A549 (cell line): ENCODE measurements at regions not wholly inside any gene's neighbourhood (a gene's known extent, or its start where the extent isn't known, plus 50 kb on each side); places are given as distances from the start of the nearest gene placed in this dataset.

Experiments used
- ATAC-seq, 2 experiments: fragments of 200-7000 bp in 1 of 2; fragments of >200 bp in 1 of 2; cut with Nextera tagmentation in 1 of 2; cut with Tn5 transposase in 1 of 2; 3 replicates each; pipeline versions ENCODE4 v1.8.0 to v1.9.1; 2018 to 2020; ENCODE audit warnings: mild to moderate bottlenecking in 1 of 2, moderate library complexity in 1 of 2
- CTCF ChIA-PET: fragments of 300-600 bp; sonication (Branson Sonifier 250); formaldehyde crosslinking; extraction: SDS; loops from one replicate; lab custom pipeline; 2021; ENCODE audit warnings: antibody characterized with exemption, inconsistent platforms; lab: Yijun Ruan, JAX
- POLR2A ChIA-PET: fragments of 350-600 bp; formaldehyde crosslinking; extraction: SDS; loops from one replicate; lab custom pipeline; 2021; ENCODE audit warnings: antibody characterized with exemption, inconsistent platforms; lab: Yijun Ruan, JAX
- DNase-seq, 2 experiments: peaks; one replicate each; pipeline versions ENCODE4 v3.0.0 to v3.0.0-alpha.2; 2011 to 2016; ENCODE audit warnings: low read depth in 1 of 2, low spot score in 1 of 2
- FAIRE-seq: peaks from 2 replicates; lab custom pipeline; 2011; peaks lifted over from hg19 to GRCh38; lab: Jason Lieb, UNC
- H3K27ac ChIP-seq, 2 experiments: fragments of >200 bp; sonication (Bioruptor Twin); formaldehyde crosslinking; 3 replicates each; pipeline ENCODE4 v1.5.1; 2016 to 2017
- H3K4me1 ChIP-seq: fragments of >200 bp; sonication (Bioruptor Twin); formaldehyde crosslinking; 3 replicates; pipeline ENCODE4 v1.6.1; 2016
- H3K4me2 ChIP-seq: fragments of >200 bp; sonication (Bioruptor Twin); formaldehyde crosslinking; 3 replicates; pipeline ENCODE4 v1.6.1; 2016
- H3K4me3 ChIP-seq: fragments of >200 bp; sonication (Bioruptor Twin); formaldehyde crosslinking; 3 replicates; pipeline ENCODE4 v1.5.1; 2016
- H3K9me3 ChIP-seq: fragments of >200 bp; sonication (Bioruptor Twin); formaldehyde crosslinking; 3 replicates; pipeline ENCODE4 v1.6.1; 2016
- ATOH8 ChIP-seq: fragments of 250-450 bp; sonication (Bioruptor Pico); IDR thresholded peaks from 2 replicates; pipeline ENCODE4 v1.5.0; 2020; ENCODE audit warnings: low read depth, mild to moderate bottlenecking, moderate library complexity
- BCL3 ChIP-seq: fragments of >200 bp; sonication (Bioruptor Twin); formaldehyde crosslinking; IDR thresholded peaks from 3 replicates; pipeline ENCODE4 v1.6.1; 2016
- BHLHE40 ChIP-seq: IDR thresholded peaks from 2 replicates; pipeline ENCODE4 v1.6.1; 2012; ENCODE audit warnings: low read depth, low read length, inconsistent platforms
- CEBPB ChIP-seq, 2 experiments: fragments of >200 bp in 1 of 2; sonication (Bioruptor Twin) in 1 of 2; formaldehyde crosslinking in 1 of 2; IDR thresholded peaks; 2 replicates each; pipeline ENCODE4 v1.6.1; 2012 to 2016
- CHD2 ChIP-seq: fragments of 150-350 bp; IDR thresholded peaks from 2 replicates; pipeline ENCODE4 v1.6.1; 2014; ENCODE audit warnings: low read length; ENCODE audit not compliant: partially characterized antibody
- CTCF ChIP-seq: fragments of >200 bp; sonication (Bioruptor Twin); formaldehyde crosslinking; IDR thresholded peaks from 3 replicates; pipeline ENCODE4 v1.5.1; 2016
- EHF ChIP-seq: fragments of 250-450 bp; sonication (Bioruptor Pico); IDR thresholded peaks from 2 replicates; pipeline ENCODE4 v1.5.0; 2020; ENCODE audit warnings: mild to moderate bottlenecking
- EHMT2 ChIP-seq: fragments of 200-600 bp; sonication (generic); IDR thresholded peaks from 2 replicates; pipeline ENCODE4 v1.6.1; 2016; ENCODE audit warnings: antibody characterized with exemption, low read depth, mild to moderate bottlenecking, moderate library complexity
- ESRRA ChIP-seq: fragments of 150-350 bp; IDR thresholded peaks from 2 replicates; pipeline ENCODE4 v1.6.1; 2014; ENCODE audit warnings: mild to moderate bottlenecking, low read length, borderline replicate concordance
- FOSL2 ChIP-seq, 2 experiments: fragments of 450-650 bp in 1 of 2; fragments of >200 bp in 1 of 2; sonication (Bioruptor Twin) in 1 of 2; formaldehyde crosslinking; IDR thresholded peaks; 2 replicates each; pipeline versions ENCODE4 v1.5.0 to v1.6.1; 2016 to 2020; ENCODE audit warnings: mild to moderate bottlenecking in 1 of 2, moderate library complexity in 1 of 2
- GATA3 ChIP-seq: IDR thresholded peaks from 2 replicates; pipeline ENCODE4 v1.6.1; 2012; ENCODE audit warnings: borderline replicate concordance
- HOXA7 ChIP-seq: fragments of 250-450 bp; sonication (Bioruptor Pico); IDR thresholded peaks from 2 replicates; pipeline ENCODE4 v1.5.0; 2020; ENCODE audit warnings: mild to moderate bottlenecking, moderate library complexity
- HOXB13 ChIP-seq: fragments of 250-450 bp; sonication (Bioruptor Pico); IDR thresholded peaks from 2 replicates; pipeline ENCODE4 v1.5.0; 2020; ENCODE audit warnings: low read depth, mild to moderate bottlenecking, moderate library complexity
- HOXB5 ChIP-seq: fragments of 250-450 bp; sonication (Bioruptor Pico); IDR thresholded peaks from 2 replicates; pipeline ENCODE4 v1.5.0; 2020; ENCODE audit warnings: mild to moderate bottlenecking, moderate library complexity
- MYC ChIP-seq: IDR thresholded peaks from 2 replicates; pipeline ENCODE4 v1.6.1; 2012; ENCODE audit warnings: mild to moderate bottlenecking, inconsistent platforms, low read length, improper control_type of control experiment, borderline replicate concordance
- NR3C1 ChIP-seq: fragments of >200 bp; sonication (Bioruptor Twin); formaldehyde crosslinking; IDR thresholded peaks from 3 replicates; pipeline ENCODE4 v1.6.1; 2017
- PBX3 ChIP-seq: IDR thresholded peaks from 2 replicates; pipeline ENCODE4 v1.6.1; 2012
- RARB ChIP-seq: fragments of 250-450 bp; sonication (Bioruptor Pico); IDR thresholded peaks from 2 replicates; pipeline ENCODE4 v1.8.0; 2021; ENCODE audit warnings: mild to moderate bottlenecking, moderate library complexity
- RFX5 ChIP-seq: fragments of 450-650 bp; IDR thresholded peaks from 2 replicates; pipeline ENCODE4 v1.7.1; 2014; ENCODE audit warnings: antibody characterized with exemption, mild to moderate bottlenecking, moderate library complexity
- SMC3 ChIP-seq: fragments of >200 bp; sonication (Bioruptor Twin); formaldehyde crosslinking; IDR thresholded peaks from 3 replicates; pipeline ENCODE4 v1.6.1; 2018; ENCODE audit warnings: inconsistent platforms
- SREBF2 ChIP-seq: fragments of 450-650 bp; IDR thresholded peaks from 2 replicates; pipeline ENCODE4 v1.6.1; 2014; ENCODE audit warnings: mild to moderate bottlenecking, moderate library complexity
- TFCP2L1 ChIP-seq: fragments of 250-450 bp; sonication (Bioruptor Pico); IDR thresholded peaks from 2 replicates; pipeline ENCODE4 v1.5.0; 2021; ENCODE audit warnings: mild to moderate bottlenecking
- TP53 ChIP-seq: fragments of 250-450 bp; sonication (Bioruptor Pico); IDR thresholded peaks from 2 replicates; pipeline ENCODE4 v1.5.0; 2021; ENCODE audit warnings: mild to moderate bottlenecking, moderate library complexity
- USF2 ChIP-seq: fragments of 450-650 bp; IDR thresholded peaks from 2 replicates; pipeline ENCODE4 v1.6.1; 2014; ENCODE audit warnings: antibody characterized with exemption
- ZC3H11A ChIP-seq: fragments of 450-650 bp; IDR thresholded peaks from 2 replicates; pipeline ENCODE4 v1.6.1; 2014; ENCODE audit warnings: antibody characterized with exemption, mild to moderate bottlenecking
- ZNF302 ChIP-seq: fragments of 250-450 bp; sonication (Bioruptor Pico); IDR thresholded peaks from 2 replicates; pipeline ENCODE4 v1.9.0; 2021; ENCODE audit warnings: inconsistent platforms, mild to moderate bottlenecking, moderate library complexity
- WGBS: methylation state at CpG from one replicate; pipeline ENCODE4 v1.1.6; 2017; ENCODE audit errors: missing lambda C conversion rate; 5-methylcytosine and 5-hydroxymethylcytosine counted together

GRCh38 chr13:56653043-56653442 is 487.7 kb upstream of the PRR20A start:
- ATAC-seq (no peak), DNase-seq (no peak), FAIRE-seq (no peak)
- TF ChIP-seq HOXB5 (CRISPR knock-in tag) (no peak), ESRRA (no peak), RFX5 (no peak), BCL3 (no peak), CHD2 (no peak), GATA3 (no peak), TFCP2L1 (CRISPR knock-in tag) (no peak), BHLHE40 (no peak), RARB (CRISPR knock-in tag) (no peak), ATOH8 (no peak), NR3C1 (no peak), ZC3H11A (no peak), EHMT2 (no peak), EHF (CRISPR knock-in tag) (no peak), MYC (no peak)
- H3K9me3 ChIP-seq = no peaks in the 10 kb centered on the region
- no peak overlapping the region for H3K4me3 ChIP-seq
- WGBS = 57% methylated on average over 2 of the region's 2 CpGs
- H3K4me2 ChIP-seq = no peak overlapping the region
- no peaks in the 10 kb centered on the region for H3K4me1 ChIP-seq
- H3K27ac ChIP-seq = no peak overlapping the region
- CTCF ChIA-PET = no interaction called here
- POLR2A ChIA-PET = no interaction called here

- H3K27ac ChIP-seq = no peak overlapping the region
- no peak for ATAC-seq
- no peak overlapping the region for H3K4me2 ChIP-seq
- FAIRE-seq = no peak
- no peak overlapping the region for H3K4me3 ChIP-seq
- H3K4me1 ChIP-seq = no peaks in the 10 kb centered on the region
- 0% methylated on average over 2 of the region's 23 CpGs for WGBS
- CTCF ChIA-PET = no interaction called here
- DNase-seq = no peak
- POLR2A ChIA-PET = no interaction called here
- H3K9me3 ChIP-seq = no peaks in the 10 kb centered on the region
- TF ChIP-seq BHLHE40 (no peak), CEBPB (IDR thresholded peaks at IDR 0.05) (no peak), TP53 (CRISPR knock-in tag) (no peak), CTCF (no peak), CHD2 (no peak), RARB (CRISPR knock-in tag) (no peak), SREBF2 (no peak), USF2 (no peak), PBX3 (no peak), SMC3 (no peak), FOSL2 (IDR thresholded peaks at IDR 0.05) (no peak), FOSL2 (CRISPR knock-in tag; IDR thresholded peaks at IDR 0.05) (no peak), ZNF302 (no peak), HOXA7 (no peak), NR3C1 (no peak), HOXB13 (CRISPR knock-in tag) (no peak)
These were observed 481.7 kb upstream of the PRR20A start for GRCh38 chr13:56659041-56659471.
